Gastroesophageal sphincter (tissue), 4 donors: ENCODE measurements at regions not wholly inside any gene's neighbourhood (a gene's known extent, or its start where the extent isn't known, plus 50 kb on each side); places are given as distances from the start of the nearest gene placed in this dataset.

ENCODE experiments used
- ATAC-seq: fragments of 150-250 bp; one replicate; pipeline ENCODE4 v1.9.1; 2016; ENCODE audit warnings: mild to moderate bottlenecking, moderate library complexity
- H3K27ac ChIP-seq, 4 donors: fragments of 200-600 bp; sonication (generic) in 3 of 4; 1 replicate in 3 of 4; 2 replicates in 1 of 4; pipeline ENCODE4 v1.5.1; 2016 to 2019
- H3K27me3 ChIP-seq: fragments of 200-600 bp; sonication (generic); one replicate; pipeline ENCODE4 v1.5.1; 2019
- H3K36me3 ChIP-seq, 2 donors: fragments of 200-600 bp; sonication (generic); one replicate each; pipeline ENCODE4 v1.5.1; 2019; ENCODE audit warnings: control low read depth in 1 of 2
- H3K4me1 ChIP-seq, 3 donors: fragments of 200-600 bp; sonication (generic); 1 replicate in 2 of 3; 2 replicates in 1 of 3; pipeline ENCODE4 v1.5.1; 2016 to 2019; ENCODE audit warnings: control low read depth in 2 of 3
- H3K4me3 ChIP-seq, 2 donors: fragments of 200-600 bp; sonication (generic); one replicate each; pipeline ENCODE4 v1.5.1; 2019; ENCODE audit warnings: mild to moderate bottlenecking in 1 of 2, moderate library complexity in 1 of 2
- H3K9me3 ChIP-seq, 3 donors: fragments of 200-600 bp; sonication (generic); one replicate each; pipeline ENCODE4 v1.5.1; 2017 to 2019; ENCODE audit warnings: control low read depth in 2 of 3
- EP300 ChIP-seq: sonication (generic); formaldehyde crosslinking; IDR thresholded peaks from one replicate; pipeline ENCODE4 v1.6.1; 2017; ENCODE audit warnings: antibody characterized with exemption, mild to moderate bottlenecking
- POLR2A ChIP-seq, 2 donors: fragments of 450-650 bp; IDR thresholded peaks; one replicate each; pipeline ENCODE4 v1.6.1; 2017; ENCODE audit warnings: antibody characterized with exemption in 2 of 2, mild to moderate bottlenecking in 2 of 2, moderate library complexity in 1 of 2
- POLR2AphosphoS5 ChIP-seq: sonication (generic); formaldehyde crosslinking; IDR thresholded peaks from one replicate; pipeline ENCODE4 v1.6.1; 2017; ENCODE audit warnings: antibody characterized with exemption
- WGBS, 2 donors: methylation state at CpG; one replicate each; pipeline ENCODE4 v1.1.5; 2018; ENCODE audit warnings: low coverage in 1 of 2; 5-methylcytosine and 5-hydroxymethylcytosine counted together
- TF ChIP-seq, protein P1 (sequence below), 4 experiments: fragments of 200-600 bp in 2 of 4; fragments of 450-650 bp in 2 of 4; sonication (generic) in 1 of 4; IDR thresholded peaks; one replicate each; pipeline ENCODE4 v1.5.1; 2017 to 2019; ENCODE audit warnings: antibody characterized with exemption in 4 of 4, mild to moderate bottlenecking in 2 of 4, moderate library complexity in 2 of 4

DNA sequence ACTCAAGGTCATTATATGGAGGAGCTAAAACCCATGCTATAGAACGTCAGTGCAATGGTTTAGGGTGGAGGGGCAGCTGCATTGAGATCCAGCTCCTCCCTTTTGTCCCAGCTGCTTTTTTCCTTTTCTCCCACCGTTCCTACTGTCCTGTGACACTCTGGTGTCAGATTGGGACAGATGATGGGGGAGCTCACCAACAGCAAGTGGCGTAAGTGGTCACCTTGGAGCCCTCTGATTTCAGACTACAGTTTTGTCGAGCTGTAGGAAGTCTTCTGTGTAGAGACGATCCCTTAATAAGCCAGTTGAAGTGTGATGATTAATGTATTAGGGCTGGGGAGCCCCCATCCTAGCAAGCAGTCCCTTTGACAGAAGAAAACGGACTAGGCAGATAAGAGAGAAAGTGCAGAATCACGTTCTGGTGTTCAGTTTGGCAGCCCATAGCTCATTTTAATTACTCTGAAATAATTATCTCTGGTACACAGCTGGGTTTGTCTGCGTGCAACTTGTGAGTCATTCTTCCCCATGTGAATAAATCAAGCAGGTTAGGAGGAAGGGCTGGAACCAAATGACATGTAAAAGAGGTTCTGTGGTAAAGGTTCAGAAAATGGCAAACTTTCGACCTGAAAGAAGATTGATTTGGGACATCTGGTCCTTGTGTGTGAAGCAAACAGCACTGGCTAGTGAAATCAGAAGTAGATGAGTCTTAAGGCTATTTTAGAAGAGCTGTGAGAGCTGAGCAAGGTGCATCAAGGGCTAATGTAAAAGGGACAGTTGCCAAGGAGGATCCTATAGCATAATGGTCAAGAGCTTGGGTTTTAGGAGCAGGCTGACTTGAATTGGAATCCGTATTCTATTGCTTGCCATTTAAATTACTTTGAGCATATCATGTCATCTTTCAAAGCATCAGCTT is 241.4 kb downstream of the EDEM1 start:
- no peak overlapping the region for H3K4me3 ChIP-seq
- no peaks in the 10 kb centered on the region for H3K9me3 ChIP-seq
- H3K4me1 ChIP-seq: no peaks in the 10 kb centered on the region
- no peak for ATAC-seq
- H3K27me3 ChIP-seq: no peaks in the 10 kb centered on the region
- no peak overlapping the region for H3K27ac ChIP-seq
- no peak for TF ChIP-seq POLR2AphosphoS5
- TF ChIP-seq EP300: no peak
- TF ChIP-seq, protein P1, sequence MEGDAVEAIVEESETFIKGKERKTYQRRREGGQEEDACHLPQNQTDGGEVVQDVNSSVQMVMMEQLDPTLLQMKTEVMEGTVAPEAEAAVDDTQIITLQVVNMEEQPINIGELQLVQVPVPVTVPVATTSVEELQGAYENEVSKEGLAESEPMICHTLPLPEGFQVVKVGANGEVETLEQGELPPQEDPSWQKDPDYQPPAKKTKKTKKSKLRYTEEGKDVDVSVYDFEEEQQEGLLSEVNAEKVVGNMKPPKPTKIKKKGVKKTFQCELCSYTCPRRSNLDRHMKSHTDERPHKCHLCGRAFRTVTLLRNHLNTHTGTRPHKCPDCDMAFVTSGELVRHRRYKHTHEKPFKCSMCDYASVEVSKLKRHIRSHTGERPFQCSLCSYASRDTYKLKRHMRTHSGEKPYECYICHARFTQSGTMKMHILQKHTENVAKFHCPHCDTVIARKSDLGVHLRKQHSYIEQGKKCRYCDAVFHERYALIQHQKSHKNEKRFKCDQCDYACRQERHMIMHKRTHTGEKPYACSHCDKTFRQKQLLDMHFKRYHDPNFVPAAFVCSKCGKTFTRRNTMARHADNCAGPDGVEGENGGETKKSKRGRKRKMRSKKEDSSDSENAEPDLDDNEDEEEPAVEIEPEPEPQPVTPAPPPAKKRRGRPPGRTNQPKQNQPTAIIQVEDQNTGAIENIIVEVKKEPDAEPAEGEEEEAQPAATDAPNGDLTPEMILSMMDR (IDR thresholded peaks at IDR 0.05): no peak
- TF ChIP-seq POLR2A (IDR thresholded peaks at IDR 0.05): no peak
- no peaks in the 10 kb centered on the region for H3K36me3 ChIP-seq
- WGBS, 2 donors: 35% methylated on average over 5 to 8 of the region's 10 CpGs

DNA sequence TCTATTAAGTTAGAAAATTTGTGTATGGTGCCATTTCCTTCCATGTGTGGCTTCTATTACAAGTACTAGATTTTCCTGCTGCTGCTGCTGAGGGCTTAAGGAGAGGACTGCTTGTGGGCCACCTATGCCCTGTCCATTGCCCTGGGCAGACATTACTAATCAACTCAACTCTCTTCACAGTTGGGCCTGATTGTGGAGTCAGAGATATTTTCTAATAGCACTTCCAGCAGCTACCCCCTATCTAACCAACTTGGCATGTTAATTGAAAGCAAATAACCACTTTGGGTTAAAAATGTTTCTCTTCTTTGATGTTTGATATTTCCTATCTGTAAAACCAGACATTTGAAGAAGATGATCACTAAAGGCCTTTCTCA is 242.0 kb downstream of the EDEM1 start:
- no peak for ATAC-seq
- Histone ChIP-seq H3K9me3 (no peaks in the 10 kb centered on the region), H3K36me3 (no peaks in the 10 kb centered on the region), H3K27me3 (no peaks in the 10 kb centered on the region), H3K4me3 (no peak overlapping the region), H3K27ac (no peak overlapping the region), H3K4me1 (no peaks in the 10 kb centered on the region)
- no peak for TF ChIP-seq POLR2AphosphoS5

DNA sequence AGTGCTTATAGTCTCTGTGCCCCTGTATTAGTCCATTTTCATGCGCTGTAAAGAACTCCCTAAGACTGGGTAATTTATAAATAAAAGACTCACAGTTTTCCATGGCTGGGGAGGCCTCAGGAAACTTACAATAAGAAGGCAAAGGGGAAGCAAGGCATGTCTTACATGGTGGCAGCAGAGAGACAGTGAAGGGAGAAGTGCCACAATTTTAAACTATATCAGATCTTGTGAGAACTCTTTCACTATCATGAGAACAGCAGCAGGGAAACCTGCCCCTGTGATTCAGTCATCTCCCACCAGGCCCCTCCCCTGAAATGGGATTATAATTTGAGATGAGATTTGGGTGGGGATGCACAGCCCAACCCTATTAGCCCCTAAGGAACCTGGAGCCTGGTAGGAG is 243.2 kb downstream of the EDEM1 start:
- 64% methylated on average over 1 of the region's 1 CpG; no CpG with 5 or more reads in 1 of the 2 donors for WGBS, 2 donors
- TF ChIP-seq, protein P1 (IDR thresholded peaks at IDR 0.05): no peak
- TF ChIP-seq POLR2AphosphoS5 (no peak), EP300 (no peak), POLR2A (IDR thresholded peaks at IDR 0.05) (no peak)
- no peaks in the 10 kb centered on the region for H3K36me3 ChIP-seq
- H3K4me1 ChIP-seq: no peaks in the 10 kb centered on the region
- no peak for ATAC-seq
- H3K9me3 ChIP-seq: no peaks in the 10 kb centered on the region
- H3K4me3 ChIP-seq: no peak overlapping the region
- H3K27me3 ChIP-seq: no peaks in the 10 kb centered on the region
- H3K27ac ChIP-seq: no peak overlapping the region

DNA sequence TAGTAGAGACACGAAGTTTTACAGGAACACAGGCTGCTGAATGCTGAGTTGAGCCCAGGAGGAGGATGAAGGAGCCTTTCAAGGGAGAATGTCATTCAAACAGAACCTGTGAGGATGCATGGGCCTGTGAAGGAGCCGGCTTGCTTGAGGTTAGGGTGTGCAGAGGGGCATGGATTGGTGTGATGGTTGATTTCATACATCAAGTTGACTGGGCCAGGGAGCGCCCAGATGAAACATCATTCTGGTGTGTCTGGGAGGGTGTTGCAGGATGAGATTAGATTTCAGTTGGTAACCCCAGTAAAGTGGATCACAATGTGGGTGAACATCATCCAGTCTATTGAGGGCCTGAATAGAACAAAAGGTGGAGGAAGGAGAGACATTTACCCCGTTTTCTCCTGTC is 243.6 kb downstream of the EDEM1 start:
- TF ChIP-seq POLR2A (IDR thresholded peaks at IDR 0.05): no peak
- no peak for TF ChIP-seq POLR2AphosphoS5
- TF ChIP-seq, protein P1 (IDR thresholded peaks at IDR 0.05): no peak
- no peak for TF ChIP-seq EP300

DNA sequence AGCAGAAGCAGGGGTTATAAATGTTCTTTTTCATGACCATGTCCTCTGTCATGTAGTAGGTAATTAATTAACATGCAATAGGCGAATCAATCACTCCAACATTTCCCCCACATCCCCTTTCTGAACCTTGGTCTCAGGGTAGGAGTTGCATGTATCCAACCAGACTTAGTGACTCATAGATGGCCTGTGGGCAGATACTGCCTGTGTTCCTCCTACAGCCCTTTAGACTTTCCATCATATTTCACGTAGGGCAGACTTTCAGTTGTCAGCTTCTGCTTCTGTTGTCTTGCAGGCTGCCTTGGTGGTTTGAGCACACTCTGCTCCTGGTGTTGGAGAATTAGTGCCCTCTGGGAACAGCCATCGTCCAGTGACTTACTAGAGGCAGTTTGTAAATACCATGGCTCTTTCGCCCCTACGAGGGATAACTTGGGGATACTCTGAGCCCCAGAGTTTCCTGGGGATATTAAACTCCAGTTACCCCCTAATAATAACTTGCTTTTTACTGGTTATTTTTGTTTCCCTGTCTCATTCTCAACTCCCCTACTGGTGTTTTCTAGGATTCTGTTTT is 244.4 kb downstream of the EDEM1 start:
- no peaks in the 10 kb centered on the region for H3K4me1 ChIP-seq
- H3K4me3 ChIP-seq: no peak overlapping the region
- no peaks in the 10 kb centered on the region for H3K36me3 ChIP-seq
- 86 to 91% methylated on average over 2 to 3 of the region's 5 CpGs for WGBS, 2 donors
- ATAC-seq: no peak
- TF ChIP-seq POLR2A (IDR thresholded peaks at IDR 0.05) (no peak), EP300 (no peak), POLR2AphosphoS5 (no peak)
- TF ChIP-seq, protein P1 (IDR thresholded peaks at IDR 0.05): no peak
- no peaks in the 10 kb centered on the region for H3K27me3 ChIP-seq
- no peak overlapping the region for H3K27ac ChIP-seq
- H3K9me3 ChIP-seq: no peaks in the 10 kb centered on the region

More for the DNA sequence above, 243.6 kb downstream of the EDEM1 start:
- Histone ChIP-seq H3K36me3 (no peaks in the 10 kb centered on the region), H3K4me1 (no peaks in the 10 kb centered on the region), H3K4me3 (no peak overlapping the region), H3K27ac (no peak overlapping the region), H3K9me3 (no peaks in the 10 kb centered on the region), H3K27me3 (no peaks in the 10 kb centered on the region)
- WGBS, 2 donors: 80 to 86% methylated on average over 1 to 4 of the region's 4 CpGs
- no peak for ATAC-seq
